Testis (tissue), 2 donors: ENCODE measurements at regions not wholly inside any gene's neighbourhood (a gene's known extent, or its start where the extent isn't known, plus 50 kb on each side); places are given as distances from the start of the nearest gene placed in this dataset.
"Not testable (repeated sequence)": the region's sequence is repeated elsewhere in the genome, so short reads cannot be mapped to it uniquely, and the experiment has no call there.

Source experiments
- DNase-seq: peaks from one replicate; pipeline ENCODE4 v3.0.0-alpha.2; 2019
- H3K27ac ChIP-seq, 2 donors: fragments of 200-600 bp; sonication (generic); one replicate each; pipeline ENCODE4 v1.5.1; 2019
- H3K27me3 ChIP-seq: fragments of 200-600 bp; sonication (generic); one replicate; pipeline ENCODE4 v1.5.1; 2019
- H3K36me3 ChIP-seq: fragments of 200-600 bp; sonication (generic); one replicate; pipeline ENCODE4 v1.5.1; 2017; ENCODE audit warnings: low read depth; ENCODE audit errors: missing control alignments
- H3K4me1 ChIP-seq: fragments of 200-600 bp; sonication (generic); one replicate; pipeline ENCODE4 v1.5.1; 2019
- H3K4me3 ChIP-seq, 2 donors: fragments of 200-600 bp; sonication (generic); one replicate each; pipeline ENCODE4 v1.5.1; 2017 to 2019
- H3K9me3 ChIP-seq: fragments of 200-600 bp; sonication (generic); one replicate; pipeline ENCODE4 v1.5.1; 2017
- CTCF ChIP-seq, 3 experiments: fragments of 450-650 bp in 2 of 3; fragments of 200-600 bp in 1 of 3; sonication (generic) in 1 of 3; IDR thresholded peaks; one replicate each; pipeline ENCODE4 v1.5.1; 2016 to 2019; ENCODE audit warnings: antibody characterized with exemption in 3 of 3, mild to moderate bottlenecking in 2 of 3, moderate library complexity in 1 of 3
- POLR2A ChIP-seq: fragments of 450-650 bp; IDR thresholded peaks from one replicate; pipeline ENCODE4 v1.6.1; 2017; ENCODE audit warnings: antibody characterized with exemption, mild to moderate bottlenecking, moderate library complexity
- WGBS, 2 donors: methylation state at CpG; one replicate each; pipeline ENCODE4 v1.1.5; 2018; 5-methylcytosine and 5-hydroxymethylcytosine counted together
- intact Hi-C: fragments of 100-400 bp; cut with DNase I; formaldehyde crosslinking; loops from one replicate; pipeline ENCODE4 v1.15.1; 2023; ENCODE audit warnings: low total_unique reads

- WGBS, 2 donors, result 74 to 100% methylated on average over 2 to 10 of the region's 10 CpGs
- Histone ChIP-seq H3K9me3 (no peaks in the 10 kb centered on the region), H3K27me3 (no peaks in the 10 kb centered on the region), H3K36me3 (no peaks in the 10 kb centered on the region), H3K4me1 (no peaks in the 10 kb centered on the region), H3K4me3 (no peak overlapping the region), H3K27ac (no peak overlapping the region)
- TF ChIP-seq POLR2A, result no peak
- intact Hi-C loops, result no loop called here
- DNase-seq, result no peak
Observed at GRCh38 chr15:39000008-39000734, 435.6 kb upstream of the RASGRP1 start.

GRCh38 chr15:39009740-39010139 lies 445.1 kb upstream of the RASGRP1 start:
- Histone ChIP-seq H3K36me3 (no peaks in the 10 kb centered on the region), H3K27me3 (no peaks in the 10 kb centered on the region), H3K9me3 (no peaks in the 10 kb centered on the region), H3K27ac (no peak overlapping the region), H3K4me1 (no peaks in the 10 kb centered on the region), H3K4me3 (no peak overlapping the region)
- intact Hi-C loops, result no loop called here
- 92% methylated on average over 1 of the region's 1 CpG for WGBS, 2 donors
- TF ChIP-seq CTCF (IDR thresholded peaks at IDR 0.05), result no peak
- TF ChIP-seq POLR2A, result no peak
- no peak for DNase-seq

- 61 to 65% methylated on average over 3 of the region's 3 CpGs for WGBS, 2 donors
- H3K4me1 ChIP-seq, H3K9me3 ChIP-seq, intact Hi-C loops, H3K27ac ChIP-seq, DNase-seq, H3K4me3 ChIP-seq, H3K36me3 ChIP-seq, H3K27me3 ChIP-seq: not testable (repeated sequence)
Observed at GRCh38 chr15:39011066-39011465, 446.5 kb upstream of the RASGRP1 start.

- Histone ChIP-seq H3K36me3 (no peaks in the 10 kb centered on the region), H3K27me3 (no peaks in the 10 kb centered on the region), H3K27ac (no peak overlapping the region), H3K4me1 (no peaks in the 10 kb centered on the region), H3K9me3 (no peaks in the 10 kb centered on the region), H3K4me3 (no peak overlapping the region)
- no peak for TF ChIP-seq POLR2A
- no peak for TF ChIP-seq CTCF (IDR thresholded peaks at IDR 0.05)
- DNase-seq, result no peak
- WGBS, 2 donors, result 69 to 75% methylated on average over 11 to 12 of the region's 12 CpGs
- intact Hi-C loops, result no loop called here
Observed at GRCh38 chr15:39013262-39013661, 448.6 kb upstream of the RASGRP1 start.

- no peaks in the 10 kb centered on the region for H3K27me3 ChIP-seq
- intact Hi-C loops, result no loop called here
- no peak overlapping the region for H3K4me3 ChIP-seq
- no peaks in the 10 kb centered on the region for H3K36me3 ChIP-seq
- H3K27ac ChIP-seq, result no peak overlapping the region
- 19 to 30% methylated on average over 1 of the region's 1 CpG for WGBS, 2 donors
- no peak for TF ChIP-seq CTCF (IDR thresholded peaks at IDR 0.05)
- TF ChIP-seq POLR2A, result no peak
- H3K4me1 ChIP-seq, result no peaks in the 10 kb centered on the region
- no peak for DNase-seq
- H3K9me3 ChIP-seq, result no peaks in the 10 kb centered on the region
Observed at GRCh38 chr15:39014682-39015081, 450.1 kb upstream of the RASGRP1 start.

- H3K9me3 ChIP-seq, result no peaks in the 10 kb centered on the region
- DNase-seq, result no peak
- H3K4me3 ChIP-seq, result no peak overlapping the region
- no peak overlapping the region for H3K27ac ChIP-seq
- no peak for TF ChIP-seq CTCF (IDR thresholded peaks at IDR 0.05)
- TF ChIP-seq POLR2A, result no peak
- intact Hi-C loops, result no loop called here
- no peaks in the 10 kb centered on the region for H3K4me1 ChIP-seq
- H3K36me3 ChIP-seq, result no peaks in the 10 kb centered on the region
- WGBS, 2 donors, result 67 to 79% methylated on average over 3 of the region's 3 CpGs
- no peaks in the 10 kb centered on the region for H3K27me3 ChIP-seq
Observed at GRCh38 chr15:39016706-39017105, 452.1 kb upstream of the RASGRP1 start.
